ENCODE measurements at regions not wholly inside any gene's neighbourhood (a gene's known extent, or its start where the extent isn't known, plus 50 kb on each side); places are given as distances from the start of the nearest gene placed in this dataset.
"Not testable (repeated sequence)": the region's sequence is repeated elsewhere in the genome, so short reads cannot be mapped to it uniquely, and the experiment has no call there.

DNA sequence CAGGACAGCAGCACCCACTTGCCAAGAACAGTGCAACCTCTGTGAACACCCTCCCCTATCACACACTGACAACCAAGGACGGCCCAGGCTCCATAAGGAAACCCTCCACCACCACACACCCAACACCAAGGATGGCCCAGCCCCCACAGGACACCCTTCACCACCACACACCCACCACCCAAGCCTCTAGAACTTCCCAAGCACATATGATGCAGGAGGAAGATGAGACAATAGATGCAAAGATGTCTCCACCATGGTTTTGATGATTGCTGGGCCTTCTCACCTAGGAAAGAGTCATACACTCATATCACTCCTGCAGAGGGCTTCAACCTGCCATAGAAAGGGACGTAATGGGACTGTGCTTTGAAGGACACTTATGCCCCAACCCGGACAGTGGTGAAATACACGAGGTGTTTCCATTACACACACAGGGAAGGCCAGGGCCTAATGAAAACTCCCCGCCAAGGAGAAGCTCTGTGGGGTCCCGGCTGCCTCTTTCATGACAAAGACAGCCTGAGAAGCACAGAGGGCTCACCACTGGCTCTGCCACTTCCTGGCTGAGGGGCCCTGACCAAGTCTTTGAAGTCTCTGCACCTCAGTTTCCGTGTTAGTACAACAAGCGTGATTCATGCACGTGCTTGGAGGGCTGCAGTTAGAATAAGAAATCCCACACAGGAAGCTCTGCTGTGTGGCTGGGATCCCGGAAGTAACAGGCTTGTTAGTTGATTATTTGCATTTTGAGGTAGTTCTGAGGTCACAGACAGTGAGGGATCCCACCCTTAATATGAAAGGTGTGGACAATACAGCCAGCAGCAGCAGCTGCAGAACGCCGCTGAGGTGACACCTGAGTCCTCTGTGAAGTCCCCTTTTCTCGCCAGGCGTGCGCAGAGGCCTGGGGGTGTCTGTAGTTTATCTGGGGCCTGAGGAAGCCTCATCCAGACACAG, 61.9 kb upstream of the ATP12A start:
- no peak for DNase-seq

DNA sequence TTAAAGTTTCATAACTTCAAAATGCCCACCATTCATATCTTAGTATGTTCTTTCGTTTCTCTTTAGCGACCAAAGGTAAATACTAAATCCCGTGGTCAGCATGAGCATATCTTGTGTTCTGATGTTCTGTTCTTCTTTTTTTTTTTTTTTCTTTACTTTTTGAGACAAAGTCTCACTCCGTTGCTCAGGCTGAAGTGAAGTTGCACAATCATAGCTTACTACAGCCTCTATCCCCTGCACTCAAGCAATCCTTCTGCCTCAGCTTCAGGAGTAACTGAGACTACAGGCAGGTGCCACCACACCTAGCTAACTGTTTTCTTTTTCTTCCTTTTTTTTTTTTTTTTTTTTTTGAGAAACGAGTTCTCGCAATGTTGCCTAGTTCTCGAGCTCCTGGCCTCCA, 60.9 kb upstream of the ATP12A start:
- DNase-seq = no peak

DNA sequence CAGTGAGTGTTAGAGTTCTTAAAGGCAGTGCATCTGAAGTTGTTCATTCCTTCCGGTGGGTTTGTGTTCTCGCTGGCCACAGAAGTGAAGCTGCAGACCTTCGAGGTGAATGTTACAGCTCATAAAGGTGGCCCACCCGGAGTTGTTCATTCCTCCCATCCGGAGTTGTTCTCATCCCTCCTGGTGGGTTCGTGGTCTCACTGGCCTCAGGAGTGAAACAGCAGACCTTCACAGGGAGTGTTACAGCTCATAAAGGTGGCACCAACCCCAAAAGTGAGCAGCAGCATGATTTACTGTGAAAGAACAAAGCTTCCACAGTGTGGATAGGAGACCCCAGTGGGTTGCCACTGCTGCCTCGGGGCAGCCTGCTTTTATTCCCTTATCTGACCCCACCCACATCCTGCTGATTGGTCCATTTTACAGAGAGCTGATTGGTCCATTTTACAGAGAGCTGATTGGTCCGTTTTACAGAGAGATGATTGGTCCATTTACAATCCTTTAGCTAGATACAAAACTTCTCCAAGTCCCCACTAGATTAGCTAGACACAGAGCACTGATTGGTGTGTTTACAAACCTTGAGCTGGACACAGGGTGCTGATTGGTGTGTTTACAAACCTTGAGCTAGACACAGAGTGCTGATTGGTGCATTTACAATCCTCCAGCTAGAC, 57.6 kb upstream of the ATP12A start:
- DNase-seq = not testable (repeated sequence)

DNA sequence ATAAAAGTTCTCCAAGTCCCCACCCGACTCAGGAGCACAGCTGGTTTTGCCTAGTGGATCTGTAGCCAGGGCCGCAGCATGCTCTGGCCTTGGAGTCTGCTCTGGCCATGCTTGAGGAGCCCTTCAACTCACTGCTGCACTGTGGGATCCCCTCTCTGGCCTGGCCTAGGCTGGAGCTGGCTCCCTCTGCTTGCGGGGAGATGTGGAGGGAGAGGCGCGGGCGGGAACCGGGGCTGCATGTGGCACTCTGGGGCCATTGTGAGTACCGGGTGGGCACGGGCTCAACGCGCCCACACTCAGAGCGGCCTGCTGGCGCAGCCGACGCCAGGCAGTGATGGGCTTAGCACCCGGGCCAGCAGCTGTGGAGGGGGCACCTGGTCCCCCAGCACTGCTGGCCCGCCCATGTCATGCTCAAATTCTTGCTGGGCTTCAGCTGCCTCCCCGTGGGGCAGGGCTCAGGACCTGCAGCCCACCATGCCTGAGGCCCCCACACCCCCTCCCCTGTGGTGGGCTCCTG, 57.0 kb upstream of the ATP12A start:
- DNase-seq = no peak

DNA sequence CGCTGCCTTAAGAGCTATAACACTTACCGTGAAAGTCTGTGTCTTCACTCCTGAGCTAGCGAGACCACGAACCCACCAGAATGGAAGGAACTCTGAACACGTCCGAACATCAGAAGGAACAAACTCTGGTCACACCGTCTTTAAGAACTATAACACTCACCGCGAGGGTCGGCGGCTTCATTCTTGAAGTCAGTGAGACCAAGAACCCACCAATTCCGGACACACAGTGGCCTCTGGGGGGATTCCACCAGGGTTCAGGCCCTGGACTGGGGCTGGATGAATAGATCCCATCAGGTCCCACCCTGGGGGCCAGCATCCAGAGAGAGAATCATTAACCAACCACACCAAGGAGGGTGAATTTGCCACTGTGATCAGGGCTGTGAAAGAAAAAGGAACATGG, 55.8 kb upstream of the ATP12A start:
- DNase-seq = no peak

DNA sequence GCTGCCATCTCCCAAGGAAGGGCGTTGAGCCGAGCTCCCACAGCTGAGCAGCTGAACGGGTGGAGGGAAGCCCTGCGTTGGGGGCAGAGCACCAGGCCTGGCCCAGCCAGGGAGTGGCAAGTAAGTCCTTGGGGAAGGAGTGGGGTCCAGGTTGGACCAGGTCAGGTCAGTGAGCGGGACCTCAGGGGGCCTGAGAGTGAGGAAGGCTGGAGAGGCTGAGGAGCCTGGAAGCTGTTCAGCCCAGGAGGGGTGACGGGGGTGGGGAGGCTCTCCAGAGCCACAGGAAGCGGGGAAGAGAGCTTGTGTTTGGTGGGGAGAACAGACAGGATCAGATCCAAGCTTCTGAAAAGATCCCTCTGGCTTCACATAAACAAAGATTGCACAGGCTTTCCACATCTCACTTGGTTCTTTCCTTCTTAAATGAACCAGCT, 55.4 kb upstream of the ATP12A start:
- no peak for DNase-seq

DNA sequence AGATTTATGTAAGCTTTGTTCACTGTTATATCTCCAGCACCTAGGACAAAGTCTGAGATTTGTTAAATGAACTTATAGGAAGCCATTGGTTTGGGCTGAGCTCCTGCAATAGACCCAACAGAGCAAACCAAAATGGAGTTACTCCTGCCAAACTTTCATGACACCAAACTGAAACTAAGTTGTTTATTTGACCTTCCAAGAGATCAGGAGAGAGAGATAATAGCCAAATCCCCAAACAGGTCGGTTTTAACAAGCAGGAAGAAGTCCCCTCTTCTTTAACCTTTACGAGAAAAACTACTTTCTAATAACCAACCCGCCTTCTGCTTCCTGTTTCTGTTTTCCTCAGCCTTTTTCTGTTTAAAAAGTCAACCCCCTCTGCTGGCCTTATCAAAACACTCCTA, 54.9 kb upstream of the ATP12A start:
- DNase-seq = no peak

DNA sequence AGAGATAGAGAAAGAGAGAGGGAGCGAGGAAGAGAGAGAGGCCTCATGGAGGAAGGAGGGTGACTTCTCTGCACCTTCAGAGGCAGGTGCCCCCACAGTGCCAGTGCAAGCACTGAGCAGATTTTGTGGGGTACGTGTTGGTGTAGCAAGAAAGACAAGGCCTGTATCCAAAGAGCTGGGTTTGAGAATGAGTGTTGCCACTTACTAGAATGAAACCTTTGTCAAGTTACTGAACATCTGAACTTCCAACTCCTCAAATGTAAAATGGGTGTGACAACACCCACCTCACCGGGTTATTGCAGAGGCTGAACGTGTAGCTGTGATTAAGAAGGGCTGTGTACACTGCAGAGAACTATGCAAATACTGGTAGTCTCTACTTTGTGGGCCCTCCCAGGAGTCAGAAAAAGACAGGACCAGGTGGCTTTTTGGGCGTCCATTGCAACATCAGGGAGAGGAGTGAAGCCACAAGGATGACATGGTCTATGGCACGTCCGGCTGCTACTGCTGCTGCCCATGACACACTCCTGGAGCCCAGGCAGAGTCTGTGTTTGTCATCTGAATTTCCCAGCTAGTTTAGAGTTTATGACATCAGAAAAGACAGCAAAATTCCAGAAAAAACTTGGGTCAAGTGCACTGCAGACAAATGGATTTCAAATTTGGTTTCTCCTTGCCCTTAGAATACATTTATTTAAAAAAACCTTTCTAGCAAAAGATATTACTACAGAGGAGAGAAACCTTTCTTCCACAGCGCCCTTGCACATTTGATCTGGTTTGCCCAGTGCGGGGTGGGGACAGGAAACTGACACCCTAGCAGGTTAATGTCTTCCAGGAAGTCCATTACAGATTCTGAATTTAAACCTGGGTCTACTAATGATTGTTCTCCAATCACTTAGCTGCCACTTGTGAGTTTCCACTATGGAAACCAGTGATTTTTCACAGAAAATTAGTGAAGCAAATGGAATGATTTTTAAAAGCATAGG, 54.0 kb upstream of the ATP12A start:
- no peak for DNase-seq

DNA sequence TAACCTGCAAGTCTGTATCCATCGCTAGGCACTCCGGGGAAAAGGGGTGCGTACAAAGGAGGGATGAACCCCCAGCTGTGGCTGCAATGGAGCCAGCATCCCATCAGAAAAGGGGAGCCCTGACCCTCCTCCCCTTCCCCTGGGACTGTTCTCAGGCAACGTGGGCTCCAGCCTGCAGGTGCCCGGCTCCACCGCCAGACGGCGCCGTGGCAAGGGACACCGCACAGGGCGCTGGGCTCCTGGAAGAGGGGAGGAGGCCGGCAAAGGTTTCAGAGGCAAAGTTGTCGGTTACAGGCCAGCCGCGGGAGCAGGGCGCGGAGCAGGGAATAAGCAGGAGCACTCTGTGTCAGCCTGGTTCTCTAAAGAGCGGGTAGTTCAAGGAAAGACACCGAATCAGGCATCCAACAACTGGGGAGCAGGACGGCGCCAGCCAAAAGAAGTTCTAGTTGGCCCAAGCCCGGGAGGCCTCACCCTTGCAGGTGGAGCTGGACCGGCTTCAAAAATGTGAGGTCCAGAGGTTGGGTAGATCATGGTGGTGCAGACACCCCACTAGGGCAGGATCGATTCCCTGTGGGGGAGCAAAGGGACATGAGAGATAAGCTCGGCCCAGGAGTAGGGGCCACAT, 53.0 kb upstream of the ATP12A start:
- no peak for DNase-seq

DNA sequence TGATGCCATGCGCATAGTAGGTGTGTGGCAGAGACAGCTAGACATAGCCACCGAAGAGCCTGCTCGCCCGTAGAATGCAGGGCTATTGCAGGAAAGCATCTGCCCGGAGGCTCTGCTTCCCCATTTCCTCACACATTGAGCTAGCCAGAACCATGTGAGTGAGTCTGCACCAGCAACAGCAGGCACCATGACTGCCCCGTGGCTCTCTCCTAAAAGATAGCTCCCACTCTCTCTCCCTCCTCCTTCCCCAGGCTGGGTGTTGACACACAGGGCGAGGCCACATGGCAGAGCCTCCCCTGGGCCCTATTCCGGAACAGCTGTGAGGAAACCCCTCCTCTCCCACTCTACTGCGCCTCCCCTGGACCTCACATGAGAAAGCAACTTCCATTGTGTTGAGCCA, 52.3 kb upstream of the ATP12A start:
- DNase-seq = no peak

DNA sequence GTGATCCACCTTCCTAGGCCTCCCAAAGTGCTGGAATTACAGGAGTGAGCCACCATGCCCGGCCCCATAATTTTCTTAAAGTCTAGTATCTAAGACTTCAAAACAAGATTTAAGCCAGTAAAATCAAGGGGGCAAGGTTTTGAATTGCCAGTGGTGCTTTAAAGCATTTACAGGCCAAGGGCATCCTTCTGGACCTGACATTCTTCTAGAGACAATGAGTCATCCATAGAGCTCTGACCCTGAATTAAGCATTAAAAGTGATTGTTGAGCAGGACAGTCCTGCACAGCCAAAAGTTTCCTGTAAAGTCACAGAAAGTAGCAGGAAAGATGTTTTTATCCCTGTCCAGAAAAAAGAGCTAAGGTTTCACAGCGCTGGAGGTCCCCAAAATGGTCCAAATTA, 50.9 kb upstream of the ATP12A start:
- DNase-seq = no peak

DNA sequence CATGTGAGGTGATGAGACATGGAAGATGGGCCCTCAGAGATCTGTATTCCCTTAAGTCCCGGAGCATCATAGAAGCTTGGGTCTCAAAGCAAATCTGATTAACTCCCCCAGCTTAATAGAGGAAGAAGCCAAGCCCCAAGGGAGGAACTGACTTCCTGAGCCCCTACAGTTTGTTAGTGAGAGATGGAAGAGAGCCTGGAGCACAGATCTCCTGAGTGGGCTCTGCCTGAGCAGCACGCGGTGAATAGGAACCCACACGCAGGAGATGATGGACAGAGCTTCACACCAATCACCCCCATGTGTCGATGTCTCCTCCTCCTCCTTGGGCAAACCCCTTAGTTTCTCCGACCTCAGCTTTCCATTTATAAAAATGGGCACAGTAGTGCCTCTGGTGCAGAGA, 50.1 kb upstream of the ATP12A start:
- DNase-seq = no peak

Data from NCI-H510A treated with DMSO at 0.1 percent for 48 hours (cell line).